Endodermal cell (in vitro differentiated cells): ENCODE measurements at regions not wholly inside any gene's neighbourhood (a gene's known extent, or its start where the extent isn't known, plus 50 kb on each side); places are given as distances from the start of the nearest gene placed in this dataset.
"Not testable (repeated sequence)": the region's sequence is repeated elsewhere in the genome, so short reads cannot be mapped to it uniquely, and the experiment has no call there.

ENCODE experiments used
- DNase-seq: peaks from one replicate; pipeline ENCODE4 v3.0.0-alpha.2; 2017
- H3K27ac ChIP-seq: 2 replicates; pipeline ENCODE4 v1.5.1; 2013; ENCODE audit warnings: mild to moderate bottlenecking, low read depth, low read length, moderate library complexity
- H3K27me3 ChIP-seq: 2 replicates; pipeline ENCODE4 v1.6.1; 2013; ENCODE audit warnings: mild to moderate bottlenecking, low read length, moderate library complexity; ENCODE audit not compliant: insufficient read depth, control insufficient read depth, poor library complexity, severe bottlenecking
- H3K36me3 ChIP-seq: 2 replicates; pipeline ENCODE4 v1.7.0; 2013; ENCODE audit warnings: mild to moderate bottlenecking, low read length, moderate library complexity; ENCODE audit not compliant: control insufficient read depth, insufficient read depth
- H3K4me1 ChIP-seq: one replicate; pipeline ENCODE4 v1.7.0; 2013; ENCODE audit warnings: low read length; ENCODE audit not compliant: control insufficient read depth, insufficient read depth
- H3K4me3 ChIP-seq: 2 replicates; pipeline ENCODE4 v1.5.1; 2013; ENCODE audit warnings: mild to moderate bottlenecking, low read length, moderate library complexity
- H3K9ac ChIP-seq: 2 replicates; pipeline ENCODE4 v1.6.1; 2013; ENCODE audit warnings: mild to moderate bottlenecking, low read length, moderate library complexity; ENCODE audit not compliant: poor library complexity, severe bottlenecking; ENCODE audit errors: extremely low read depth
- H3K9me3 ChIP-seq: 2 replicates; pipeline ENCODE4 v1.6.1; 2013; ENCODE audit warnings: mild to moderate bottlenecking, low read length, moderate library complexity; ENCODE audit not compliant: control insufficient read depth
- H3K27ac Mint-ChIP-seq: 2 replicates; pipeline ENCODE4 v1.8.0; 2020; ENCODE audit warnings: mixed read lengths
- H3K27me3 Mint-ChIP-seq: 2 replicates; pipeline ENCODE4 v1.8.0; 2021; ENCODE audit warnings: mild to moderate bottlenecking, mixed read lengths; ENCODE audit not compliant: insufficient read depth
- H3K36me3 Mint-ChIP-seq: 2 replicates; pipeline ENCODE4 v1.8.0; 2020; ENCODE audit warnings: low read depth, mixed read lengths
- H3K4me1 Mint-ChIP-seq: 2 replicates; pipeline ENCODE4 v1.8.0; 2020; ENCODE audit warnings: mixed read lengths
- H3K4me3 Mint-ChIP-seq: 2 replicates; pipeline ENCODE4 v1.8.0; 2020; ENCODE audit warnings: mild to moderate bottlenecking, moderate library complexity, mixed read lengths
- H3K9me3 Mint-ChIP-seq: 2 replicates; pipeline ENCODE4 v1.8.0; 2020; ENCODE audit warnings: mild to moderate bottlenecking, mixed read lengths
- CTCF ChIP-seq: fragments of 200-600 bp; sonication (generic); conservative IDR thresholded peaks from 2 replicates; pipeline ENCODE4 v1.5.0; 2021; ENCODE audit warnings: antibody characterized with exemption, mild to moderate bottlenecking
- WGBS, 2 experiments: methylation state at CpG; one replicate each; pipeline versions ENCODE4 v1.1.5 to v1.1.7; 2013; ENCODE audit warnings: missing lambda C conversion rate in 2 of 2, mixed read lengths in 1 of 2; ENCODE audit not compliant: insufficient coverage in 1 of 2, insufficient read length in 1 of 2; 5-methylcytosine and 5-hydroxymethylcytosine counted together

GRCh38 chr16:52350031-52350642 is 196.8 kb downstream of the TOX3 start:
- Mint-ChIP-seq H3K27me3 (no peaks in the 10 kb centered on the region), H3K27ac (no peak overlapping the region), H3K4me3 (no peak overlapping the region), H3K9me3 (no peaks in the 10 kb centered on the region), H3K4me1 (no peaks in the 10 kb centered on the region), H3K36me3 (no peaks in the 10 kb centered on the region)
- TF ChIP-seq CTCF, result no peak
- H3K36me3 ChIP-seq, result no peaks in the 10 kb centered on the region
- no peak overlapping the region for H3K4me3 ChIP-seq
- no peak for DNase-seq
- WGBS, 2 experiments, result 98% methylated on average over 3 of the region's 3 CpGs; no CpG with 5 or more reads in 1 of the 2 experiments
- H3K9ac ChIP-seq, result no peak overlapping the region
- no peak overlapping the region for H3K27ac ChIP-seq
- no peaks in the 10 kb centered on the region for H3K27me3 ChIP-seq
- no peaks in the 10 kb centered on the region for H3K9me3 ChIP-seq
- no peaks in the 10 kb centered on the region for H3K4me1 ChIP-seq

- Mint-ChIP-seq H3K27ac (no peak overlapping the region), H3K27me3 (no peaks in the 10 kb centered on the region), H3K9me3 (no peaks in the 10 kb centered on the region), H3K36me3 (no peaks in the 10 kb centered on the region), H3K4me3 (no peak overlapping the region), H3K4me1 (no peaks in the 10 kb centered on the region)
- Histone ChIP-seq H3K27me3 (no peaks in the 10 kb centered on the region), H3K4me3 (no peak overlapping the region), H3K9me3 (no peaks in the 10 kb centered on the region), H3K9ac (no peak overlapping the region), H3K4me1 (no peaks in the 10 kb centered on the region), H3K27ac (no peak overlapping the region), H3K36me3 (no peaks in the 10 kb centered on the region)
- WGBS, 2 experiments, result 83 to 90% methylated on average over 1 to 2 of the region's 2 CpGs
- no peak for TF ChIP-seq CTCF
- no peak for DNase-seq
These were observed 200.2 kb downstream of the TOX3 start for GRCh38 chr16:52346709-52347108.

- H3K4me3 Mint-ChIP-seq, H3K9ac ChIP-seq, H3K36me3 Mint-ChIP-seq, H3K4me1 Mint-ChIP-seq, H3K27me3 ChIP-seq, H3K36me3 ChIP-seq, H3K27ac Mint-ChIP-seq, DNase-seq, H3K4me1 ChIP-seq, H3K27ac ChIP-seq, H3K4me3 ChIP-seq, H3K27me3 Mint-ChIP-seq: not testable (repeated sequence)
- WGBS, 2 experiments, result 90 to 97% methylated on average over 5 to 8 of the region's 8 CpGs
- H3K9me3 ChIP-seq, result peaks cover 12% of the 10 kb centered on the region
- H3K9me3 Mint-ChIP-seq, result peaks cover 35% of the 10 kb centered on the region
These were observed 213.3 kb downstream of the TOX3 start for GRCh38 chr16:52333673-52334072.

- no peaks in the 10 kb centered on the region for H3K36me3 Mint-ChIP-seq
- H3K27me3 Mint-ChIP-seq, result no peaks in the 10 kb centered on the region
- H3K4me1 ChIP-seq, result no peaks in the 10 kb centered on the region
- H3K4me3 ChIP-seq, result no peak overlapping the region
- H3K27ac Mint-ChIP-seq, result no peak overlapping the region
- no peak for DNase-seq
- no peak overlapping the region for H3K9ac ChIP-seq
- peaks cover 4% of the 10 kb centered on the region for H3K4me1 Mint-ChIP-seq
- no peaks in the 10 kb centered on the region for H3K27me3 ChIP-seq
- TF ChIP-seq CTCF, result no peak
- H3K4me3 Mint-ChIP-seq, result no peak overlapping the region
- H3K27ac ChIP-seq, result no peak overlapping the region
- H3K9me3 Mint-ChIP-seq, result no peaks in the 10 kb centered on the region
- WGBS, 2 experiments, result 88 to 90% methylated on average over 2 to 6 of the region's 6 CpGs
- no peaks in the 10 kb centered on the region for H3K36me3 ChIP-seq
- H3K9me3 ChIP-seq, result no peaks in the 10 kb centered on the region
These were observed 226.0 kb downstream of the TOX3 start for GRCh38 chr16:52320930-52321439.
